A673 (cell line): ENCODE measurements at regions not wholly inside any gene's neighbourhood (a gene's known extent, or its start where the extent isn't known, plus 50 kb on each side); places are given as distances from the start of the nearest gene placed in this dataset.

Experiments
- BruUV-seq: library from RNA; stranded (reverse); fragments of 400-500 nt; replicated peaks from 2 replicates; lab custom pipeline; 2021; lab: Mats Ljungman, UMichigan
- CTCF ChIA-PET: fragments of 300-600 bp; sonication (Branson Sonifier 250); formaldehyde crosslinking; loops from one replicate; lab custom pipeline; 2022; ENCODE audit warnings: antibody characterized with exemption; lab: Charles Lee
- POLR2A ChIA-PET: fragments of 300-600 bp; sonication (Branson Sonifier 250); formaldehyde crosslinking; loops from one replicate; lab custom pipeline; 2022; ENCODE audit warnings: antibody characterized with exemption; ENCODE audit not compliant: low non-redundant PET; lab: Charles Lee
- DNase-seq: peaks from one replicate; pipeline ENCODE4 v3.0.0-alpha.2; 2015; ENCODE audit warnings: low spot score
- H3K27ac ChIP-seq: fragments of 200-600 bp; sonication (generic); 2 replicates; pipeline ENCODE4 v1.5.1; 2016; ENCODE audit warnings: mixed run types, low read depth, mild to moderate bottlenecking, mixed read lengths, antibody characterized with exemption, low read length; ENCODE audit not compliant: poor library complexity, severe bottlenecking
- H3K27me3 ChIP-seq: fragments of 200-600 bp; sonication (generic); replicated peaks from 2 replicates; pipeline ENCODE4 v1.6.1; 2017; ENCODE audit warnings: mixed run types, low read depth, mild to moderate bottlenecking, mixed read lengths, antibody characterized with exemption, low read length; ENCODE audit not compliant: insufficient read depth, poor library complexity
- H3K36me3 ChIP-seq: fragments of 200-600 bp; sonication (generic); 2 replicates; pipeline ENCODE4 v1.6.1; 2016; ENCODE audit warnings: mixed run types, mild to moderate bottlenecking, mixed read lengths, antibody characterized with exemption, low read length; ENCODE audit not compliant: insufficient read depth, poor library complexity, severe bottlenecking
- H3K4me1 ChIP-seq: fragments of 200-600 bp; sonication (generic); 2 replicates; pipeline ENCODE4 v1.6.1; 2017; ENCODE audit warnings: mixed run types, mild to moderate bottlenecking, mixed read lengths, antibody characterized with exemption, low read length; ENCODE audit not compliant: insufficient read depth, poor library complexity, severe bottlenecking
- H3K4me3 ChIP-seq: fragments of 200-600 bp; sonication (generic); 2 replicates; pipeline ENCODE4 v1.5.1; 2016; ENCODE audit warnings: low read depth, mixed run types, mild to moderate bottlenecking, mixed read lengths, low read length; ENCODE audit not compliant: poor library complexity, severe bottlenecking
- H3K9me3 ChIP-seq: fragments of 200-600 bp; sonication (generic); 2 replicates; pipeline ENCODE4 v1.6.1; 2016; ENCODE audit warnings: mixed run types, low read depth, mild to moderate bottlenecking, mixed read lengths, antibody characterized with exemption, low read length; ENCODE audit not compliant: poor library complexity, severe bottlenecking
- EZH2 ChIP-seq: fragments of 200-600 bp; sonication (generic); IDR thresholded peaks from 2 replicates; pipeline ENCODE4 v1.6.1; 2017; ENCODE audit warnings: borderline replicate concordance, low read depth, mild to moderate bottlenecking, mixed read lengths, antibody characterized with exemption, low read length; ENCODE audit not compliant: poor library complexity, severe bottlenecking
- intact Hi-C: fragments of 100-400 bp; cut with micrococcal nuclease; formaldehyde crosslinking; loops from one replicate; pipeline ENCODE4 v1.10.0; 2022; ENCODE audit not compliant: unreplicated experiment
- TF ChIP-seq, protein P1 (sequence below): fragments of 300-800, 200-600 bp; sonication (generic); conservative IDR thresholded peaks from 2 replicates; pipeline ENCODE4 v1.5.1; 2017; ENCODE audit warnings: low read depth, mild to moderate bottlenecking, antibody characterized with exemption, low read length, moderate library complexity, mixed read lengths

DNA sequence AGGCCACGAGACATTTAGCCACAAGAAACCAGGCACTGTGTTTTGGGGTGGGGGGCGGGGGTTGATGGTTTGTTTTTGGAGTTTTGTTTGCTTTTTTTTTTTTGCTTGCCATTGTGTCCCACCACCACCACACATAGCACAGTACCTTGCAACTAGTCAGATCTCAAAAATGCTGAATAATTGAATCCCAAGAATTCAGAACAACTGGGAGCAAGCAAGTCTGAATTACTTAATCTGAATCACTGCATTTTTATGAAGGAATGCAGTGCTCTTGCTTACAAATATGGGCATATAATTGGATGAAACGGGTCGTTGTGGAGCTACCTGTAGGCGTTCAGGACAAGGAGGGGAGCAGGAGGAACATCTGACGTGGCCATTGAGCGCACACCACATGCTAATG lies 151.5 kb upstream of the CDYL start:
- no peaks in the 10 kb centered on the region for H3K36me3 ChIP-seq
- ChIA-PET CTCF (no interaction called here), POLR2A (no interaction called here)
- no peaks in the 10 kb centered on the region for H3K27me3 ChIP-seq
- no peaks in the 10 kb centered on the region for H3K4me1 ChIP-seq
- H3K4me3 ChIP-seq: no peak overlapping the region
- no peak for DNase-seq
- no TSS peak for BruUV-seq
- H3K9me3 ChIP-seq: peaks cover 4% of the 10 kb centered on the region
- TF ChIP-seq EZH2: no peak
- TF ChIP-seq, protein P1, sequence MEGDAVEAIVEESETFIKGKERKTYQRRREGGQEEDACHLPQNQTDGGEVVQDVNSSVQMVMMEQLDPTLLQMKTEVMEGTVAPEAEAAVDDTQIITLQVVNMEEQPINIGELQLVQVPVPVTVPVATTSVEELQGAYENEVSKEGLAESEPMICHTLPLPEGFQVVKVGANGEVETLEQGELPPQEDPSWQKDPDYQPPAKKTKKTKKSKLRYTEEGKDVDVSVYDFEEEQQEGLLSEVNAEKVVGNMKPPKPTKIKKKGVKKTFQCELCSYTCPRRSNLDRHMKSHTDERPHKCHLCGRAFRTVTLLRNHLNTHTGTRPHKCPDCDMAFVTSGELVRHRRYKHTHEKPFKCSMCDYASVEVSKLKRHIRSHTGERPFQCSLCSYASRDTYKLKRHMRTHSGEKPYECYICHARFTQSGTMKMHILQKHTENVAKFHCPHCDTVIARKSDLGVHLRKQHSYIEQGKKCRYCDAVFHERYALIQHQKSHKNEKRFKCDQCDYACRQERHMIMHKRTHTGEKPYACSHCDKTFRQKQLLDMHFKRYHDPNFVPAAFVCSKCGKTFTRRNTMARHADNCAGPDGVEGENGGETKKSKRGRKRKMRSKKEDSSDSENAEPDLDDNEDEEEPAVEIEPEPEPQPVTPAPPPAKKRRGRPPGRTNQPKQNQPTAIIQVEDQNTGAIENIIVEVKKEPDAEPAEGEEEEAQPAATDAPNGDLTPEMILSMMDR: no peak
- intact Hi-C loops: no loop called here
- no peak overlapping the region for H3K27ac ChIP-seq

DNA sequence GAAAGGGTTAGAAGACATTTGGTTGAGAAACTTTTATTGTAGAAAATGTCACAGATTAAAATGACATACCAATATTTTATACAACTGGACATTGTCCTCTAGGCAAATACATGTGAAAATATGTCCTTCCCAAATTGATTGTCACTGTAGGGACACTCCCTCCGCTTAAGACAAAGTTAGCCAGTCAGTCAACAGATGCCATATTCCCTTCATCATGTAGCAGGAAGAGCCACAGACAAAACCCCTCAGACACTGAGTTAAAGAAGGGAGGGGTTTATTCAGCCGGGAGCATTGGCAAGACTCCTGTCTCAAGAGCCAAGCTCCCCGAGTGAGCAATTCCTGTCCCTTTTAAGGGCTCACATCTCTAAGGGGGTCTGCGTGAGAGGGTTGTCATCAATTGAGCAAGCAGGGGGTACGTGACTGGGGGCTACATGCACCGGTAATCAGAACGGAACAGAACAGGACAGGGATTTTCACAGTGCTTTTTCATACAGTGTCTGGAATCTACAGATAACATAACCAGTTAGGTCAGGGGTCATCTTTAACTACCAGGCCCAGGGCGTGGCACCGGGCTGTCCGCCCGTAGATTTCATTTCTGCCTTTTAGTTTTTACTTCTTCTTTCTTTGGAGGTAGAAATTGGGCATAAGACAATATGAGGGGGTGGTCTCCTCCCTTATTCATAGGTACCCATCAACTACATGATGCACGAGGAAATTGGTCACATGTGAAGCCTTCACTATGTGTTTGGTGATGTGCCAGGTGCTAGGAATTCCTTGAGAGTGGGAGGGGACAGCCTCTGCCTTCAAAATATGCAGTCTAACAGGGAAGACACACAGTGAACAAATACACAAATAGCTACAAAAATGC lies 155.7 kb upstream of the CDYL start:
- CTCF ChIA-PET: no interaction called here
- no peak overlapping the region for H3K4me3 ChIP-seq
- POLR2A ChIA-PET: no interaction called here
- no peaks in the 10 kb centered on the region for H3K27me3 ChIP-seq
- no peak for DNase-seq
- no peaks in the 10 kb centered on the region for H3K36me3 ChIP-seq
- H3K9me3 ChIP-seq: no peaks in the 10 kb centered on the region
- BruUV-seq: no TSS peak
- no peaks in the 10 kb centered on the region for H3K4me1 ChIP-seq
- TF ChIP-seq EZH2: no peak
- TF ChIP-seq, protein P1: no peak
- H3K27ac ChIP-seq: no peak overlapping the region
- intact Hi-C loops: no loop called here

DNA sequence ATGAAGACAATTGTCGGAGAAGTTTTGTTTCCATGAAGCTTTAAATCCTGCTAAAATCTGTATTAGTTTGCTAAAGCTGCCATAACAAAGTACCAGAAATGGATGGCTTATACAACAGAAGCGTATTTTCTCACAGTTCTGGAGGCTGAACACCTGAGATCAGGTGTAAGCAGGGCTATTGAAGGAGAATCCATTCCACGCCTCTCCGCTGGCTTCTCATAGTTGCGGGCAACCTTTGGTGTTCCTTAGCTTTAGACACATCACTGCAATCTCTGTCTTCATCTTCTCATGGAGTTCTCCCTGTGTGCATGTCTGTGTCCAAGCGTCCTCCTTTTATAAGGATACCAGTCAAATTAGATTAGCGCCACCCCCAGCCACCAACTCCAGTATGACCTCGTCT lies 159.9 kb upstream of the CDYL start:
- TF ChIP-seq, protein P1: no peak
- TF ChIP-seq EZH2: no peak
- Histone ChIP-seq H3K36me3 (no peaks in the 10 kb centered on the region), H3K27ac (no peak overlapping the region), H3K4me1 (no peaks in the 10 kb centered on the region), H3K9me3 (no peaks in the 10 kb centered on the region), H3K27me3 (no peaks in the 10 kb centered on the region), H3K4me3 (no peak overlapping the region)
- CTCF ChIA-PET: no interaction called here
- no peak for DNase-seq
- intact Hi-C loops: no loop called here
- BruUV-seq: no TSS peak
- POLR2A ChIA-PET: no interaction called here
